Transverse colon (tissue), 4 donors: ENCODE measurements at regions not wholly inside any gene's neighbourhood (a gene's known extent, or its start where the extent isn't known, plus 50 kb on each side); places are given as distances from the start of the nearest gene placed in this dataset.

Source experiments
- DNase-seq: peaks from one replicate; pipeline ENCODE4 v3.0.0-alpha.2; 2019
- H3K27ac ChIP-seq, 4 donors: fragments of 200-600 bp; sonication (generic); 2 replicates each; pipeline ENCODE4 v1.5.1; 2016 to 2018; ENCODE audit warnings: inconsistent platforms in 4 of 4
- H3K27me3 ChIP-seq: fragments of 200-600 bp; sonication (generic); 2 replicates; pipeline ENCODE4 v1.5.1; 2017; ENCODE audit warnings: inconsistent platforms
- H3K36me3 ChIP-seq, 4 donors: fragments of 200-600 bp; sonication (generic); 2 replicates each; pipeline ENCODE4 v1.5.1; 2017 to 2019; ENCODE audit warnings: inconsistent platforms in 4 of 4
- H3K4me1 ChIP-seq, 4 donors: fragments of 200-600 bp; sonication (generic); 2 replicates each; pipeline ENCODE4 v1.5.1; 2017 to 2020; ENCODE audit warnings: inconsistent platforms in 4 of 4
- H3K4me3 ChIP-seq, 4 donors: fragments of 200-600 bp; sonication (generic); 1 replicate in 1 of 4; 2 replicates in 3 of 4; pipeline versions ENCODE4 v1.5.1 to v1.6.1; 2017 to 2019; ENCODE audit warnings: inconsistent platforms in 4 of 4
- H3K9me3 ChIP-seq, 2 donors: fragments of 200-600 bp; sonication (generic); 2 replicates each; pipeline ENCODE4 v1.5.1; 2017 to 2019; ENCODE audit warnings: inconsistent platforms in 2 of 2
- EP300 ChIP-seq: sonication (generic); formaldehyde crosslinking; IDR thresholded peaks from one replicate; pipeline ENCODE4 v1.6.1; 2017; ENCODE audit warnings: antibody characterized with exemption, low read depth
- POLR2A ChIP-seq: fragments of 450-650 bp; IDR thresholded peaks from one replicate; pipeline ENCODE4 v1.6.1; 2016; ENCODE audit warnings: antibody characterized with exemption, mild to moderate bottlenecking, moderate library complexity
- POLR2AphosphoS5 ChIP-seq, 3 donors: sonication (generic); formaldehyde crosslinking; IDR thresholded peaks; one replicate each; pipeline ENCODE4 v1.6.1; 2016; ENCODE audit warnings: antibody characterized with exemption in 3 of 3
- WGBS, 2 donors: methylation state at CpG; one replicate each; pipeline ENCODE4 v1.1.5; 2018; ENCODE audit warnings: low coverage in 1 of 2; 5-methylcytosine and 5-hydroxymethylcytosine counted together
- in situ Hi-C, 4 donors: fragments of 200-750 bp; cut with MboI; loops; one replicate each; pipeline versions ENCODE4 v1.15.0 to v1.15.1; 2017; ENCODE audit warnings: low sequenced_read_pairs in 3 of 4, low pct_ligation_motif_present in 1 of 4, low pct_unique_long_range_greater_than_20kb in 1 of 4
- intact Hi-C: fragments of 100-400 bp; cut with DNase I; formaldehyde crosslinking; loops from one replicate; pipeline ENCODE4 v1.15.1; 2023; ENCODE audit warnings: low total_unique reads
- TF ChIP-seq, protein P1 (sequence below), 5 experiments: fragments of 200-600 bp in 3 of 5; fragments of 450-650 bp in 2 of 5; sonication (generic) in 3 of 5; IDR thresholded peaks; 1 replicate in 2 of 5; 2 replicates in 3 of 5; pipeline ENCODE4 v1.5.1; 2016 to 2017; ENCODE audit warnings: antibody characterized with exemption in 5 of 5, inconsistent platforms in 3 of 5, mild to moderate bottlenecking in 2 of 5, moderate library complexity in 1 of 5

- H3K4me3 ChIP-seq = no peak overlapping the region
- DNase-seq = no peak
- intact Hi-C loops = no loop called here
- no peak for TF ChIP-seq POLR2A
- TF ChIP-seq, protein P1, sequence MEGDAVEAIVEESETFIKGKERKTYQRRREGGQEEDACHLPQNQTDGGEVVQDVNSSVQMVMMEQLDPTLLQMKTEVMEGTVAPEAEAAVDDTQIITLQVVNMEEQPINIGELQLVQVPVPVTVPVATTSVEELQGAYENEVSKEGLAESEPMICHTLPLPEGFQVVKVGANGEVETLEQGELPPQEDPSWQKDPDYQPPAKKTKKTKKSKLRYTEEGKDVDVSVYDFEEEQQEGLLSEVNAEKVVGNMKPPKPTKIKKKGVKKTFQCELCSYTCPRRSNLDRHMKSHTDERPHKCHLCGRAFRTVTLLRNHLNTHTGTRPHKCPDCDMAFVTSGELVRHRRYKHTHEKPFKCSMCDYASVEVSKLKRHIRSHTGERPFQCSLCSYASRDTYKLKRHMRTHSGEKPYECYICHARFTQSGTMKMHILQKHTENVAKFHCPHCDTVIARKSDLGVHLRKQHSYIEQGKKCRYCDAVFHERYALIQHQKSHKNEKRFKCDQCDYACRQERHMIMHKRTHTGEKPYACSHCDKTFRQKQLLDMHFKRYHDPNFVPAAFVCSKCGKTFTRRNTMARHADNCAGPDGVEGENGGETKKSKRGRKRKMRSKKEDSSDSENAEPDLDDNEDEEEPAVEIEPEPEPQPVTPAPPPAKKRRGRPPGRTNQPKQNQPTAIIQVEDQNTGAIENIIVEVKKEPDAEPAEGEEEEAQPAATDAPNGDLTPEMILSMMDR (IDR thresholded peaks at IDR 0.05) = no peak
- TF ChIP-seq POLR2AphosphoS5 (IDR thresholded peaks at IDR 0.05) = no peak
- no peak for TF ChIP-seq EP300
- in situ Hi-C loops = no loop called here
- H3K4me1 ChIP-seq = peaks cover 0 to 4% (median 0%) of the 10 kb centered on the region in 4 donors
- no peaks in the 10 kb centered on the region for H3K36me3 ChIP-seq
- H3K9me3 ChIP-seq = no peaks in the 10 kb centered on the region
- no peaks in the 10 kb centered on the region for H3K27me3 ChIP-seq
- 63 to 65% methylated on average over 1 of the region's 1 CpG for WGBS, 2 donors
- H3K27ac ChIP-seq = no peak overlapping the region
Measured at GRCh38 chr7:15860264-15860949, 173.9 kb upstream of the MEOX2 start.

- H3K27ac ChIP-seq = no peak overlapping the region
- H3K4me3 ChIP-seq = no peak overlapping the region
- no peaks in the 10 kb centered on the region for H3K9me3 ChIP-seq
- TF ChIP-seq, protein P1 (IDR thresholded peaks at IDR 0.05) = no peak
- no peak for TF ChIP-seq POLR2AphosphoS5 (IDR thresholded peaks at IDR 0.05)
- TF ChIP-seq EP300 = no peak
- TF ChIP-seq POLR2A = no peak
- WGBS, 2 donors = 87 to 94% methylated on average over 3 of the region's 3 CpGs
- intact Hi-C loops = no loop called here
- H3K36me3 ChIP-seq = no peaks in the 10 kb centered on the region
- in situ Hi-C loops = no loop called here
- peaks cover 0 to 4% (median 0%) of the 10 kb centered on the region in 4 donors for H3K4me1 ChIP-seq
- H3K27me3 ChIP-seq = no peaks in the 10 kb centered on the region
- no peak for DNase-seq
Measured at GRCh38 chr7:15857026-15857425, 170.5 kb upstream of the MEOX2 start.

DNA sequence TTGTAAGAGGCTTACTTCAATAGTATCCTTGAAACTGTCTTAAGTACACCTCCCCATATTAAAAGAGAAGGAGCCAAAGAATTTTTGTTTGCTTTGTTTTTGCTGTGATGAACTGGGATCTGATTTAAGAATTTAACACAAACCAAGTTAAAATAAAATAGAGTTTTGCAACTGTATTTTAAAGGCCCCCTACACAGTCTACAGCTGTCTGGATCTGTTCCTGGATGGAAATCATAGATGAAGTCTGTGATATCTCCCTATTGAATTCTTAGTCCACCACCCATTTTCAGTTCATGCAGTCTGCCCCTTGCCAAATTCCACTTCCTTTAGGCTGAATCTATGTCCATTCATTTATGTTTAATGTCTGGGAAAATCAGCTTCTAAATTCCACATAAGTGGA, 169.8 kb upstream of the MEOX2 start:
- DNase-seq = no peak
- Histone ChIP-seq H3K9me3 (no peaks in the 10 kb centered on the region), H3K27me3 (no peaks in the 10 kb centered on the region), H3K36me3 (no peaks in the 10 kb centered on the region), H3K4me1 (peaks cover 0 to 4% (median 0%) of the 10 kb centered on the region in 4 donors), H3K4me3 (no peak overlapping the region), H3K27ac (no peak overlapping the region)
- intact Hi-C loops = no loop called here
- in situ Hi-C loops = no loop called here
- no peak for TF ChIP-seq POLR2A
- TF ChIP-seq, protein P1 (IDR thresholded peaks at IDR 0.05) = no peak

- intact Hi-C loops (no loop called here), in situ Hi-C loops (no loop called here)
- Histone ChIP-seq H3K4me3 (no peak overlapping the region), H3K36me3 (no peaks in the 10 kb centered on the region), H3K27me3 (no peaks in the 10 kb centered on the region), H3K4me1 (peaks cover 0 to 4% (median 0%) of the 10 kb centered on the region in 4 donors), H3K9me3 (no peaks in the 10 kb centered on the region), H3K27ac (no peak overlapping the region)
- 80% methylated on average over 6 of the region's 6 CpGs for WGBS, 2 donors
- no peak for TF ChIP-seq EP300
- TF ChIP-seq POLR2AphosphoS5 (IDR thresholded peaks at IDR 0.05) = no peak
- TF ChIP-seq, protein P1 (IDR thresholded peaks at IDR 0.05) = no peak
- no peak for TF ChIP-seq POLR2A
- DNase-seq = no peak
Measured at GRCh38 chr7:15855525-15856109, 169.1 kb upstream of the MEOX2 start.
